ENCODE measurements at regions not wholly inside any gene's neighbourhood (a gene's known extent, or its start where the extent isn't known, plus 50 kb on each side); places are given as distances from the start of the nearest gene placed in this dataset.

GRCh38 chr5:121693864-121694263 is 157.8 kb upstream of the FTMT start:
- in situ Hi-C loops (cut with HindIII; ENCODE audit: low sequenced_read_pairs), result no loop called here
- peak; percentile 26 for DNase-seq (ENCODE audit: low read depth, low spot score)
- TF ChIP-seq, protein P1, sequence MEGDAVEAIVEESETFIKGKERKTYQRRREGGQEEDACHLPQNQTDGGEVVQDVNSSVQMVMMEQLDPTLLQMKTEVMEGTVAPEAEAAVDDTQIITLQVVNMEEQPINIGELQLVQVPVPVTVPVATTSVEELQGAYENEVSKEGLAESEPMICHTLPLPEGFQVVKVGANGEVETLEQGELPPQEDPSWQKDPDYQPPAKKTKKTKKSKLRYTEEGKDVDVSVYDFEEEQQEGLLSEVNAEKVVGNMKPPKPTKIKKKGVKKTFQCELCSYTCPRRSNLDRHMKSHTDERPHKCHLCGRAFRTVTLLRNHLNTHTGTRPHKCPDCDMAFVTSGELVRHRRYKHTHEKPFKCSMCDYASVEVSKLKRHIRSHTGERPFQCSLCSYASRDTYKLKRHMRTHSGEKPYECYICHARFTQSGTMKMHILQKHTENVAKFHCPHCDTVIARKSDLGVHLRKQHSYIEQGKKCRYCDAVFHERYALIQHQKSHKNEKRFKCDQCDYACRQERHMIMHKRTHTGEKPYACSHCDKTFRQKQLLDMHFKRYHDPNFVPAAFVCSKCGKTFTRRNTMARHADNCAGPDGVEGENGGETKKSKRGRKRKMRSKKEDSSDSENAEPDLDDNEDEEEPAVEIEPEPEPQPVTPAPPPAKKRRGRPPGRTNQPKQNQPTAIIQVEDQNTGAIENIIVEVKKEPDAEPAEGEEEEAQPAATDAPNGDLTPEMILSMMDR (IDR thresholded peaks at IDR 0.05; ENCODE audit: low read depth, low read length), result no peak
- no peak overlapping the region for H3K4me3 ChIP-seq (ENCODE audit: low read depth, low read length)

- in situ Hi-C loops (cut with HindIII; ENCODE audit: low sequenced_read_pairs), result no loop called here
- TF ChIP-seq, protein P1 (IDR thresholded peaks at IDR 0.05; ENCODE audit: low read depth, low read length), result no peak
- DNase-seq (ENCODE audit: low read depth, low spot score), result no peak
- H3K4me3 ChIP-seq (ENCODE audit: low read depth, low read length), result no peak overlapping the region
Measured at GRCh38 chr5:121695307-121695706, 156.4 kb upstream of the FTMT start.

DNA sequence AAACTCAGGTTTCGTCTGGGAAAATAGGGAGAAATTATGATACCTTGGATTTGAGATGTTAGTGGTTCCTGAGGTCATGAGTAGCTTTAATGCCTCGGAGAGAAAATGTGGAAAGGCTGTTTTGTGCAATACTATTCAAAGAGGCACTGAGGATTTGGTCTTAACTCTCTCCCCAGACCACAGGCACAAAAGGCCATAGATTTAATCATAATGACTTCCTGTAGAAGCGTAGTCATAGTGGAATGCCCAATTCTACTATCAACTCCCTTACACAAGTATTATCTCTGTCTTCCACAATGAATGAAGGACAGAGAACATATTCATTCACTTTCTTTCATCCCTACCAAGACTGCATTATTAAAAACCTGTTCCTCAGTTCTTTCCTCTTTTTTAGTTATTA is 153.0 kb upstream of the FTMT start:
- TF ChIP-seq, protein P1 (IDR thresholded peaks at IDR 0.05; ENCODE audit: low read depth, low read length), result no peak
- no peak overlapping the region for H3K4me3 ChIP-seq (ENCODE audit: low read depth, low read length)
- in situ Hi-C loops (cut with HindIII; ENCODE audit: low sequenced_read_pairs), result no loop called here
- DNase-seq (ENCODE audit: low read depth, low spot score), result no peak

DNA sequence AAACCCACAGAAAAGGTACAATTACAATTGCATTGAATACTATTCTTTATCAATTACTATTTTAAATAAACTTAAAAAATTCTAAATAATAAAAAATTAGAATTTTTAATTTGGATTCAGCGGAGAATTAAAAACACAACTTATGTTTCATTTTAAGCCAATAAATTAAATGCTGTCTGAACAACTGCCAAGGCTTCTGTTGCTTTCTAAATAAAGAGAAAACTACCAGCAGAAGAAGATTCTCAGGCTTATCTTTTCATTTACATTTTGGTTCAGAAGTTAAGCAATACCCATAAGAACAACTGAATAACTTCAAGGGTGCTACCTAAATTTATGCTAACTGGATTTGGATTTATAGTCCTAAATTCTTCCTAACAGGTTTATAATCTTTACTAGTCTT is 150.0 kb upstream of the FTMT start:
- DNase-seq (ENCODE audit: low read depth, low spot score), result no peak

DNA sequence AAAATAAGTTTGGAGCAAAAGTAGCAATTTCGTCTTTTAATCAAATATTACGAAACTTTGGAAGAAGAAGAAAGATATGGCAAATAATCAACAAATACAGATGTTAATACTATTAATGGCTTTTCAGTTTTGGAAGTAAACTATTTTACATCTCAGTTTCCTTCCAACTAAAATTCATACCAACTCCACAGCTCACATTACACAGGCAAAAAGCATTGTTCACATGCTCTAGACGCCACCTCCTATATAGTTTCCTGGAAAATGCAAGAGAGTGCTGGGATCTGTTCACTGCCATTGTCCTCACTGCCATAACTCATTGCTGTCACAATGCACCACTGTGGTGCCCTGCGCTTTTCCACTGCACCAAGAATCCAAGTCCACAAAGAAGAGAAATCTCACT is 149.0 kb upstream of the FTMT start:
- in situ Hi-C loops (cut with HindIII; ENCODE audit: low sequenced_read_pairs), result no loop called here
- H3K4me3 ChIP-seq (ENCODE audit: low read depth, low read length), result no peak overlapping the region
- DNase-seq (ENCODE audit: low read depth, low spot score), result no peak
- TF ChIP-seq, protein P1 (IDR thresholded peaks at IDR 0.05; ENCODE audit: low read depth, low read length), result no peak

More for the DNA sequence above, 150.0 kb upstream of the FTMT start:
- H3K4me3 ChIP-seq (ENCODE audit: low read depth, low read length), result no peak overlapping the region
- TF ChIP-seq, protein P1 (IDR thresholded peaks at IDR 0.05; ENCODE audit: low read depth, low read length), result no peak
- in situ Hi-C loops (cut with HindIII; ENCODE audit: low sequenced_read_pairs), result no loop called here

DNA sequence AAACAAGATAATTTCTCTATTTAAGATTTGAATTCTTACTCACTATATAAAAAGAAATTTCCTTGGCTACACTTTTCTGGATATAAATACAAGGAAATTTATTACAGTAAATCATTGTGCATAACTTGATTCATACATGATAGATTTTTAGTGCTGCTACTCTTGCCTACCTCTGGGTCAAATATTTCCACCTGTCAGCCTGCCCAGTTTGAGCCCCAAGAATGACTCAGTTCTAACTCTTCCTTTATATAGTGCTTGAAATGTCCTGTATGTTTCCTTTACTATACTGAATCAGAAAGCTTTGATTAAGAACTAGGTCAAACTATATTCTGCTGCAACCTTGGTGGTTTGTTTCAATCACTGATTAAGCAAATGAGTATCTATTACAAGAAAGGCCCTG is 147.4 kb upstream of the FTMT start:
- H3K4me3 ChIP-seq (ENCODE audit: low read depth, low read length), result no peak overlapping the region
- TF ChIP-seq, protein P1 (IDR thresholded peaks at IDR 0.05; ENCODE audit: low read depth, low read length), result no peak
- no peak for DNase-seq (ENCODE audit: low read depth, low spot score)
- in situ Hi-C loops (cut with HindIII; ENCODE audit: low sequenced_read_pairs), result no loop called here

DNA sequence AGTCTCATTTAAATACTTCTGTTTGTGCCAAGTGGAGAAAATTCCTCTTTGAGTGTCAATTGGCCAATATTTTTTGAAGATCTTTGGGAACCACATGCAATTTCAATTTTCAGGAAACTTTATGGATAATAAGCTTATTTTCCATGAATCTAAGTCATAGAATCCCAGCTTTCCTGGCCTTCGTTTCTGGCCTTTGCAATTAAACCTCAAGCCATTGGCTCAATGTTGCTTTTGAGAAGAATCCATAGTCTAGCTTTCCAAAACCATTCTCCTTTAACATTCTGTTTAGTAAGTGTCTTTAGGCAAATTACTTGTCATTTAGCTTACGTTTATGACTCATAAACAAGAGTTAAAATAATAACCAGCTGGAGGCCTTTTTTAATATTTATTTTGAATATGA is 145.0 kb upstream of the FTMT start:
- TF ChIP-seq, protein P1 (IDR thresholded peaks at IDR 0.05; ENCODE audit: low read depth, low read length), result no peak
- no peak overlapping the region for H3K4me3 ChIP-seq (ENCODE audit: low read depth, low read length)
- in situ Hi-C loops (cut with HindIII; ENCODE audit: low sequenced_read_pairs), result no loop called here
- no peak for DNase-seq (ENCODE audit: low read depth, low spot score)

Data from astrocyte of the spinal cord (primary cell).